HG02610 (cell line): ENCODE measurements at regions not wholly inside any gene's neighbourhood (a gene's known extent, or its start where the extent isn't known, plus 50 kb on each side); places are given as distances from the start of the nearest gene placed in this dataset.
A peak's percentile ranks its signal among the peaks of the same experiment; 100 is the strongest.

Experiments used
- ATAC-seq: cut with Tn5 transposase; IDR thresholded peaks from one replicate; pipeline ENCODE4 v1.9.1; 2021; ENCODE audit warnings: mild to moderate bottlenecking, moderate library complexity; ENCODE audit not compliant: unreplicated experiment

GRCh38 chr5:173689171-173689736, 72.8 kb upstream of the BOD1 start:
- no peak for ATAC-seq

- ATAC-seq, result peak; percentile 34
These were observed 73.4 kb upstream of the BOD1 start for GRCh38 chr5:173689737-173690360.

- no peak for ATAC-seq
These were observed 75.5 kb upstream of the BOD1 start for GRCh38 chr5:173691931-173692330.

GRCh38 chr5:173693670-173694069, 77.2 kb upstream of the BOD1 start:
- no peak for ATAC-seq

- ATAC-seq, result no peak
These were observed 79.8 kb upstream of the BOD1 start for GRCh38 chr5:173696216-173696615.

GRCh38 chr5:173697931-173698579, 81.6 kb upstream of the BOD1 start:
- ATAC-seq, result no peak

- ATAC-seq, result no peak
These were observed 83.5 kb upstream of the BOD1 start for GRCh38 chr5:173699966-173700365.

GRCh38 chr5:173703466-173703865, 87.0 kb upstream of the BOD1 start:
- ATAC-seq, result no peak

- no peak for ATAC-seq
These were observed 88.4 kb upstream of the BOD1 start for GRCh38 chr5:173704615-173705511.

- no peak for ATAC-seq
These were observed 89.1 kb upstream of the BOD1 start for GRCh38 chr5:173705512-173706044.

GRCh38 chr5:173706700-173707099, 90.2 kb upstream of the BOD1 start:
- no peak for ATAC-seq

- ATAC-seq, result peak; percentile 77
These were observed 90.9 kb upstream of the BOD1 start for GRCh38 chr5:173707392-173707791.

- ATAC-seq, result no peak
These were observed 92.7 kb upstream of the BOD1 start for GRCh38 chr5:173709145-173709544.

GRCh38 chr5:173709761-173710160, 93.3 kb upstream of the BOD1 start:
- ATAC-seq, result no peak

GRCh38 chr5:173710528-173710927, 94.1 kb upstream of the BOD1 start:
- no peak for ATAC-seq

- ATAC-seq, result no peak
These were observed 95.0 kb upstream of the BOD1 start for GRCh38 chr5:173711466-173711865.

- ATAC-seq, result no peak
These were observed 96.2 kb upstream of the BOD1 start for GRCh38 chr5:173712609-173713175.

- no peak for ATAC-seq
These were observed 98.3 kb upstream of the BOD1 start for GRCh38 chr5:173714551-173715428.

- no peak for ATAC-seq
These were observed 99.2 kb upstream of the BOD1 start for GRCh38 chr5:173715607-173716006.
